NCI-H1930 (cell line): ENCODE measurements at regions not wholly inside any gene's neighbourhood (a gene's known extent, or its start where the extent isn't known, plus 50 kb on each side); places are given as distances from the start of the nearest gene placed in this dataset.
"Not testable (repeated sequence)": the region's sequence is repeated elsewhere in the genome, so short reads cannot be mapped to it uniquely, and the experiment has no call there.

Experiments
- DNase-seq, 2 experiments: peaks; one replicate each; lab custom pipeline; 2025; lab: John Stamatoyannopoulos, UW

DNA sequence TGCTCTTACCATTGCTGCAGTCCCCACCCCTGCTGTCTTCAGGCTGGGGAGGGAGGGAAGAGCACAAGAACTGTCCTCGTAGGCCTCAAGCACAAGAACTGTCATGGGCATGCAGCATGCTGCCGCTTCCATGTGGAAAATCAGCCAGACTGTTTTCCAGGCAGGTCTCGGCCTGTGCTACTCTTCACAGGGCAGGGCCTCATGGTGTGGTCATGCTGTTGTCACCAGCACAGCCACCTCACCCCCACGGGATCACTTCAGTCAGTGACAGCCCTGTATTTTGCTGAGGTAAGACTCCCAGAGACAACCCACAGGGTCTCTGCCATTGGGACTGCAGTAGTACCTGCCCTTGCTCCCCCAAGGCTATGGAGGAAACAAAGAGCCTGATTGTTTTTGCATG lies 205.3 kb downstream of the NAP1L3 start:
- DNase-seq, result no peak

DNA sequence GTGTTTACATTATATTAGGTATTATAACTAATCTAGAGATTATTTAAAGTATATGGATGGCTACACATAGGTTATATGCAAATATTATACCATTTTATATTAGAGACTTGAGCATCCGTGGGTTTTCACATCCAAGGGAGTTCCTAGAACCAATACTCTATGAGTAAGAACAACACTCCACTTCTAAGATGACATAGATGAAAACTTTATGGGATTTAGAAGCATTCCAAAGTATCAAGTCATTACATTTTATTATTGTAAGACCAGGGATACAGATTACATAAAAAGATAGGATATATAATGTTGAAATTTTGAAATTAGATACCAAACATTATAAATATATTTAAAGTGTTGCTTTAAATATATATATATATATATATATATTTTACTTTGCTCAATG lies 207.0 kb downstream of the NAP1L3 start:
- DNase-seq, result no peak

GRCh38 chrX:93461060-93461459 lies 212.3 kb downstream of the NAP1L3 start:
- no peak for DNase-seq

GRCh38 chrX:93454509-93454908 lies 218.9 kb downstream of the NAP1L3 start:
- no peak for DNase-seq

GRCh38 chrX:93434721-93435120 lies 238.7 kb downstream of the NAP1L3 start:
- DNase-seq, result not testable (repeated sequence)

GRCh38 chrX:93428497-93428896 lies 244.9 kb downstream of the NAP1L3 start:
- no peak for DNase-seq

- peak in 1 of 2 experiments; percentile 3 for DNase-seq
These were observed 250.7 kb downstream of the NAP1L3 start for GRCh38 chrX:93422693-93423092.

DNA sequence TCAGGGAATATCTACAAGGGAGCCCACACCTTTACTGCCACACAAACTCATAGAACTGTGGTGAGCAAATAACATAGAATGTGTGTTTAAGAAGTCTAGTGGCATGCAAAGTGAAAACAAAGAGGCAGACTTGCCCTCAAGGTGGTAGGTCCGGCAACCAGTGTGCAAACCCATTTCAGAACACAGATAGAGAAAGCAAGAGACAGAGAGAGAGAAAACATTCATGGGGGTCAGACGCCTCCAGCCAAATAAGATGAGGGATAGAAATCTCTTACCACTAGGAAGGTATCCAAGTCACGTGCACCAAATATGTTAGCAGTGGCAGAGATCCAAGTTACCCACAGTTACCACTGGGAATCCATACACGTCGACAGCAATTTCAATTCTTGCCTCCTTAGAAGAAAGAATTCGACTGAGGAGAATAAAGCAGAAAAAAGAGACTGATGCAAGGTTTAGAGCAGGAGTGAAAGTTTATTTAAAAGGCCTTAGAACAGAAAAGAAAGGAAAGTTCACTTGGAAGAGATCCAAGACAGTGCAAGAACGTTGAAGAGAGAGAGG lies 252.8 kb downstream of the NAP1L3 start:
- DNase-seq, result no peak

DNA sequence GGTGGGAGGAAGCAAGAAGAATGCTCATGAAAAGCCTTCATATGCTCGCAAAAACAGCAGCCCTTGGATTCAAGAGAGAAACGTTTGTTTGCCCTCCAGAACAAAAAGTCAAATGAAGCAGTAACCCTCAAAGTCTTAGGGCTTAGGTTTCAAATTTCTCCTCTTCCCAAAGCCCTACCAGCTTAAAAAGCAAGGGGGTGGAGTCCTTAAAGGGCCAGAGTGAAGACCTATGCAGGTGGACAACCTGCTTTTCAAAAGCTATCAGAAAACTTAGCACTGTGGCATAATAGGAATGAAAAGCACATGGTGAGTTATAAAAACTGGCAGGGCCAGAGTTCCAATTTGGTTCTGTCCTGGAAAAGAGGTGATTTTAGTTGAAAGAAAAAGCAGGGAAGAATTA lies 253.3 kb downstream of the NAP1L3 start:
- no peak for DNase-seq

- DNase-seq, result no peak
These were observed 253.7 kb downstream of the NAP1L3 start for GRCh38 chrX:93419642-93420041.

DNA sequence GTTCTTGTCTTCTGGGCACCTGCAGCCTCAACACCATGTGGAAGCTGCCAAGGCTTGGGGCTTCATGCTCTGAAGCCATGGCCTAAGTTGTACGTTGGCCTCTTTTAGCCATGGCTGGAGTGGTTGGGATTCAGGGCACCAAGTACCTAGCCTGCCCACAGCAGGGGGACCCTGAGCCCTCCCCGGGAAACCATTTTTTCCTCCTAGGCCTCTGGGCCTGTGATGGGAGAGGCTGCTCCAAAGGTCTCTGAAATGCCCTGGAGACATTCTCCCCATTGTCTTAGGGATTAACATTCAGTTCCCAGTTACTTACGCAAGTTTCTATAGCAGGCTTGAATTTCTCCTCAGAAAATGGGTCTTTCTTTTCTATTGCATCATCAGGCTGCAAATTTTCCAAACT lies 269.3 kb downstream of the NAP1L3 start:
- DNase-seq, result no peak

DNA sequence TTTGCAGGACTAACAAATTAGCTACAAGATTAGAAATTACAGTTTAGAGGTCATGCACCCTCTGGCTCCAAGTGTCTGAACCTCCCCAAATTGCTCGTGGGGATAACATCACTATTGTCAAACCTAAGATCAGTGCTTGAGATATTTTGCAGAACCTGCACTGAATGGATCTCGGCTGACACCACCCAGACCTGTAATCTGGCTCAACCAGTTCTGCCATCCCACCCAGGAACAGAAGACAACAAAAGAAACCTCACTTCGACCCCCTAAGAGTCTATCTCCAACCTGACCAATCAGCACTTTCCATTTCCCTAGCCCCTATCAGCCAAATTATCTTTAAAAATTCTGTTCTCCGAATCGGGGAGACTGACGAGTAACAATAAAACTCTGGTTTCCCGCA lies 318.7 kb downstream of the NAP1L3 start:
- DNase-seq, result no peak

GRCh38 chrX:93346309-93346708 lies 327.1 kb downstream of the NAP1L3 start:
- DNase-seq, result no peak

DNA sequence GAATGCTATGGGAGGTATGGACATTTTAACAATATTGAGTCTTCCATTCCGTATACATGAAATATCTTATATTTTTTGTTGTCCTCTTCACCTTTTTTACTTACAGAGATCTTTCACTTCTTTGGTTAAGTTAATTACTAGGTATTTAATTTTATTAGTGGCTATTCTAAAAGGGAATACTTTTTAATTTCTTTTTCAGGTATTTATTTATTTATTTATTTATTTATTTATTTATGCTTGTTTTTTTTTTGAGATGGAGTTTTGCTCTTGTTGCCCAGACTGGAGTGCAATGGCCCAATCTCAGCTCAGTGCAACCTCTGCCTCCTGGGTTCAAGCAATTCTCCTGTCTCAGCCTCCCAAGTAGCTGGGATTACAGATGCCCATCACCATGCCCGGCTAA lies 329.1 kb downstream of the NAP1L3 start:
- not testable (repeated sequence) for DNase-seq

DNA sequence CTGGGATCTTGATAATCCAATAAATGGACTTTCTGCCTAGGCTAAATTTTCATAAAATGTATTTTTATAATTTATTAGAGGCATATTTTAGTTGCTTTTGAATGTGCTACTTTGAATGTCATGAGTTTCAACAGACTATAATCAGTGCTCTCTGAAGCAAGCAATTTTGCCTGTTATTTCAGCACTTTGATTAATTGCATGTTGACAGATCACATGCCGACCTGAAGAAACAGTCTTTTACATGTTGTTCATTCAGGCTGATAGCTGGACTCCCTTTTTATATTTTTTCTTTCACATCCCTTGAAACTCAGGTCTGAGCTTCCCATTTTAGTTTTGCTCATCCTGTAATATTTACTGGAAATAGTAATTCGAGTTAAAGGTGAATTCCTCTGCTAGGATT lies 341.0 kb downstream of the NAP1L3 start:
- DNase-seq, result no peak

DNA sequence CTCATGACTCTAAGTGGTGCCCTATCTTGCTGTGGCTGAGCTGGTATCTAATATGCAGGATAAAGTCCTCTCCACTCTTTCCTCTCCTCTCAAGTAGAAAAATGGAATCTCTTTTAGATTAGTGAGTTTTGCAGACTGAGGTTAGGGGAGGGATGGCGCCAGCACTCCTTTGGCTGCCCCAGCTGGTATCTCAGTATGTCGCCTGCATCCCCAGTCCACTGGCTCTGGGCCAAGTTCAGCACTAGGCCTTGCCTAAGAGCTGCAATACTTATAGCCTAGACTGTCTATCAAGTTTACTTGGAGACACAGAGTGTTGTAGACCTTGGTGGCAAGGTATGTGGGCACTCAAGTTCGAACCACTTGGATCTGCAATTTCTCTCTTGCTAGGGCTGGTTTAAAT lies 351.3 kb downstream of the NAP1L3 start:
- no peak for DNase-seq

DNA sequence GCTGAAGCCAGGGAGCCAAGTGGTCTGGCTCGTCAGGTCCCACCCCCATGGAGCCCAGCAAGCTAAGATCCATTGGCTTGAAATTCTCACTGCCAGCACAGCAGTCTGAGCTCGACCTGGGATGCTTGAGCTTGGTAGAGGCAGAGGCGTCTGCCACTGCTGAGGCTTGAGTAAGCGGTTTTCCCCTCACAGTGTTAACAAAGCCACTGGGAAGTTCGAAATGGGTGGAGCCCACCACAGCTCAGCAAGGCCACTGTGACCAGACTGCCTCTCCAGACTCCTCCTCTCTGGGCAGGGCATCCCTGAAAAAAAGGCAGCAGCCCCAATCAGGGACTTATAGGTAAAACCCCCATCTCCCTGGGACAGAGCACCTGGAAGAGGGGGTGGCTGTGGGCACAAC lies 353.8 kb downstream of the NAP1L3 start:
- no peak for DNase-seq
